B cell (primary cell): ENCODE measurements at regions not wholly inside any gene's neighbourhood (a gene's known extent, or its start where the extent isn't known, plus 50 kb on each side); places are given as distances from the start of the nearest gene placed in this dataset.
"Not testable (repeated sequence)": the region's sequence is repeated elsewhere in the genome, so short reads cannot be mapped to it uniquely, and the experiment has no call there.

Source experiments
- CTCF ChIP-seq: fragments of 200-600 bp; IDR thresholded peaks from one replicate; pipeline ENCODE4 v1.8.0; 2022; ENCODE audit warnings: antibody characterized with exemption, mild to moderate bottlenecking
- EZH2 ChIP-seq: IDR thresholded peaks from 2 replicates; pipeline ENCODE4 v1.6.1; 2012; ENCODE audit warnings: borderline replicate concordance, low read depth, mild to moderate bottlenecking, moderate library complexity, low read length; ENCODE audit not compliant: insufficient read depth, poor library complexity, severe bottlenecking

- TF ChIP-seq EZH2, CTCF: not testable (repeated sequence)
Measured at GRCh38 chr16:34097326-34097725, 637.9 kb downstream of the TP53TG3F start.
